Activated naive CD4-positive, alpha-beta T cell treated with anti-CD3 and anti-CD28 coated beads, Interleukin-2, amount 50 U/mL, for 16 hours (primary cell): ENCODE measurements at regions not wholly inside any gene's neighbourhood (a gene's known extent, or its start where the extent isn't known, plus 50 kb on each side); places are given as distances from the start of the nearest gene placed in this dataset.

Source experiments
- DNase-seq: peaks from one replicate; pipeline ENCODE4 v3.0.0-alpha.2; 2020

DNA sequence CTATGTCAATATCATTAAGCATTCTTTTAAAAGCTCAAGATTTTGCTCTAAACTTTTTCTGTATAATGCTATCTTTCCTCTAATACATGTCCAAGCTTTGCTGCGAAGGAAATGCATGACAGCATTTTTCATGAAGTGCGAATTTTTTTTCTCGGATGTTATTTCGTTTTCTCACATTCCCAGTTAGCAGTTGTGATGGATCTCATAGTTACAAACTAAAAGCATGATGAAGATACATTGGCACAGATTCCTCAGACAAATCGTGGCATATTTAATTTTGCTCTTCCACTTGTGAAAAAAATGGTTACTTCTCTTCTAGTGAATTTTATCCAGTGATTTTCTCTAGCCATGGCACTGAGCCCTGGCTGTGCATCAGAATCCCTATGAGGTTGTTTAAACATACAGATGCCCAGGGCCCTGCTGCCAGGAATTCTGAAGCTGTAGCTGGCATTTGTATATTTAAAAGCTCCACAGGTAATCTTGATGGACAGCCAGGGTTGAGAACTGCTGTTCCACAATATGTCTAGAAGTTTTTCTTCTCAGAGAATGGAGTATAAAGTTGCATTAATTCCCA, 299.8 kb upstream of the NEBL start:
- no peak for DNase-seq

DNA sequence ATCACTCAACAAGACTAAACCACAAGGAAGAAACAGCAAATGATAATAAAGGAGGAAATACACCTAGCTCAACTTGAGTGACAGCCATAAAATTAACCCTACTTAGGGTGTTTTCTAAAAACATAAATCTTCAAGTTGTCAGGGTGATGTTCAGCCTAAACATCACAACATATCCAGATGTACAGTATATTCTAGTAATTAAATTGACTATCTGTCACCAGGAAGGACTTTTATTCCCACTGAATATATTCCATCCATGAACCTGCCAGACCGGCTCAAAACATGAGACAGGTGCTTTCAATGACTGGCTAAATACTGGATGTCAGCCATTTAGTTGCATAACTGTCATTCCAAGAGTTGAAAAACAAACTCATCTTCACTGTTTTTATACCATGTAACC, 298.1 kb upstream of the NEBL start:
- no peak for DNase-seq

DNA sequence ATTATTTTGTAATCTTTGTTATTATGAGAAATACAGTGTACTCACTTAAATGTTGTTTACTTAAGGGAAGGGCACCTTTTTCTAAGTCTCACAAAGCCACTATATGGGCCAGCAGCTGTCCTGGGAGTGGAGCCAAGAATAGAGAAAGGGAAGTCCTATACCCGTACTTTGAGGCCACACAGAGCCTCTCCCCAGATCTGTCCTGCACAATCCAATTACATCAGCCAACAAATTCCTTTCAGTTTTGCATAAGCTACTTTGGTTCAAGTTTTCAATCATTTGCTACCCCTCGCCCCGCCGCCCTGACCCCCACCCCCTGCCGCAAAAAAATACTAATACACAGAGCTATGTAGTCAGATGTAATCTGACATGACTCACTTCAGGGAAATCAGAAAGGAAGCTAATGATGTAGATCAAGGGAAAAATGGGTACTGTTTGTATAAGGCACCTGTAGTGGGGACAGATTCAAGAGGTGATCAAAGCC, 297.4 kb upstream of the NEBL start:
- no peak for DNase-seq

DNA sequence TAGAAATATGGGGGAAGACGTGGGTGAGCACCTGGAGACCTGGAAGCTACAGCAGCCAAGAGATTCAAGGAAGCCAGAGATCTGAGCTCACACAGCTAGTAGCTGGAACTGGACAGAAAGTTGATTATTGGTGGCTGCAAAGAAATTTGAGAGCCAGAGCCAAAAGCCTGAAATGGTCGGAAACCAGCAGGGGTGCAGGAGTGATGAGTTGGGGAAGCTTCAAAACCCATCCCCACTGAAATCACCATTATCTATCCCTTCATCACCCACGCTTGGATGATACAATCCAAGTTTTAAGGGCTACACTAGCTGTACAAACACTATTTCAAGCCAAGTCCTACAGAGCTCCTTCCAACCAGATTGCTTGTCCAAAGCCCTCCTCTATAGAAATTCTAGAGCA, 296.1 kb upstream of the NEBL start:
- DNase-seq: no peak

DNA sequence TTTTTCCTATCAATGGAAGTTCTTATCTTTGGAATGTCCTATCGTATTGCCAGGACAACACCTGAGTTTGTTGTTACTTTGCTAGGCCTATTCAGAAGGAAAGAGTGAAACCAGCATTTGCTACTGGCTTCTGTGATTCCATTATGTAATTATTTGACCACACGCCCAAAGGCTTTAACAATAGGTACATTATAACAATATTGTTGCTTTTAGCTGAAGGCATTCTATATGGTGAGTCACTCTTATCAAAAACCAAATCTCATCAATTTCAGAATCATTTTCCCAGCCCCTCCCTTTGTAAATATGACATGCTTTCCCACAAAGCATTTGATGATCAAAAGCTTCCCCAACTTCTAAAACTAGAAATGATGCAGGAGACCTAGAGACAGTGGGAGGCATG, 294.4 kb upstream of the NEBL start:
- no peak for DNase-seq

DNA sequence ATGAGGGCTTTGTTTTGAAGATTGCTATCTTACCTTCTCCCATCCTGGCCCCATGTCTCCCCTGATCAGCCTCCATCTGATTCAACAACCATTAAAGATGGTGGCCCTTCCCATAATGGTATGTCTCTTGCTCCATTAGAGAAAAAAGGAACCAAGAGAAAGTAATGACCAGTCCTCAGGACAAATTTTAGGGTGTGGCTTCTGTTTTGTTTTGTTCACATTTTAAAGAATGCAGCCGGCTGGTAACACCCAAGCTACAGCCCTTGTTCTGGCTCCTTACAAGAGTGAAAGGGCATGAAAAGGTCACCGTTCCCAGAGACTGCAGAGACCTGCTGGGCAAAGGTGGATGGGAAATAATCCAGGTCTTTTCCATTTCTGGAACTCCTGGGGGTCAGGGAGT, 287.9 kb upstream of the NEBL start:
- DNase-seq: no peak

DNA sequence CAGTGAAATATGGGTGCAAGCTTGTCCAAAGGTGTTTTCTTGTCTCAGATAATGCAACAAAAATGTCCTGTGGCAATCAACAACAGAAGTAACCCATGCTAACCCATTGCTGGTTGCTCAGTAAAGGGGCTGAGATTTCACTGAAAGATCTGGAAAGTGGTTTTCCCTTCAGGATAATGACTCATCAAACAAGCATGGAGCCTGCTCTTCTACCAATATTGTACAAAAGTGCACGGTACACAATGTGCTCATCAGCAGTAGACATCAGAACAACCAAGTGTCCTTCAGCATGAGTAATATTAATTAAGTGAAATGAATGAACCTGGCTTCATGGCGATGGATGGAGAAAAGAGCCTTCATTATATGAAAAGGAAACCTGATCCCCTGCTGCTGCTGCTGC, 287.1 kb upstream of the NEBL start:
- no peak for DNase-seq

DNA sequence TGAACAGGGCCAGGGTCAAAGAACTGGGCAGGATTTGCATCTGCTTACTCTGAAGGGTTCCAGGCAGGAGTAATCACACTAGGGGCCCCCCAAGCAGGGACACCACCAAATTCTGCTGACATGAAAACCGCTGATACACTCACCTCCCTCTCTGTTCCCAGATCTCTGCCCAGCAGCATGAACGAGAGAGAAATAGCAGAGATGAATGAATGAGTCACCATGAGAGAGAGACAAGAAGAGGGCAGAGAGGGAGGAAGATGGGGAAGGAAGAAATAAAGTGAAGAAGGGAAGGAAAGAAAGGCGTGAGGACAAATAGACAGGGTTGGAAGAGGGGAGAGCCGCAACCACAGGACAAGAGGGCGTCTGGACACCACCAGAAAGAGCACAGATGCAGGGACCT, 285.9 kb upstream of the NEBL start:
- DNase-seq: no peak

DNA sequence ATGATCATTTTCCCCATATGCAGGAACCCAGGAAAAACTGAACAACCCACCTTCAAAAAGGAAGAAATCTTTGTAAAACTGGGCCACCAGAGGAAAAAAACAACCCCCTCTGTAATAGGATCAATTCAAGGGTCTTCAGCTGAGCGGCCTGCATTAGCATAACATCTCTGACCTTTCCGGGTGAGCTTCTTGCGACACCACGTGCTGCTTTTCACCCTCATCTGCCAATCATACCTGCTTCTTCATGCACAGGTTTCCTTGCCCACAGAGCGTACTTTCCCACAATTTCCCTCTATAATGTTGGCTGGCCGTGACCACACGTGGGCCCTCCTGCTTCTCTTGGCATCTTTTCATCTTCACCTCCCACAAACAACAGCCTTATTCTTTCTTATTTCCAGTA, 284.3 kb upstream of the NEBL start:
- no peak for DNase-seq

DNA sequence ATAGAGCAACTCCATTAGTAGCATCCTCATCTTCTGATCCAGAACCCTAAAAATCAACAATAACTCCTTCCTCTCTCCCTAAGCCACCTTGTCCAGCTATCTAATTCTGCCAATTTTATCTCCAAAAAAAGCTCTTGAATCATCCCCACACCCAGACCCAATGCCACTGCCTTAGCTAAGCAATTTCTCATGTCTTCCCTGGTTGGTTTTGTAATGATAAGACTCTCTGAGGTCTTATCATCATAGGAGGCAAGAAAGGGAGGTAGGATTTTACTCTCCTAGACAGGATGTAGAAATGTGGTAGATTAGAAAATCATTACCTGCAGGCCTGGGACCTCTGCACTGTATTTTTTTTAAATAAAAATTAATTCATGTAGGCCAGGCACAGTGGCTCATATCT, 283.5 kb upstream of the NEBL start:
- no peak for DNase-seq

DNA sequence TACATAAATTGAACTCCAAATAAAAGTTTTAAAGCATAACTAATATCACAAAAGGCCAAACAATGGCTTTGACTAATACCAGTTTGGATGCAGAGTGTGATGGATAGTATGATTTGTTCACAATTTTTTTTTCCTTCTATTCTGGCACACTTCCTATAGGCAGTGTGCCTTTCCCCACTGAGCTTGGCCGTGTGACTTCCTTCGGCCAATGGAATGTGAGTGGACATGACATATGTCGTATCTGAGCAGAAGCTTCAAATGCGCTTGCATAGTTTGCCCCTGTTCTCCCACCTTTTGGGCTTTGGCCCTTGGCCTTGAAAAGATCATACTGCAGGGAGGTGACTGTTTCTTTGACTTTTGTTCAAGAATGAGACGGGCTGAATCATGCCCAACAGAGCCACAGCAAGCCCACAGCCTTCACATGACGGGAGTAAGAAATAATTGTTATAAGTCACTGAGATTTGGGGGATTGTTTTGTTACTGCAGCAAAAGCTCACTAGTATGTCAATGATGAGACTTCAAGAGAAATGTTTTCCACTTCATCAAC, 279.9 kb upstream of the NEBL start:
- no peak for DNase-seq

DNA sequence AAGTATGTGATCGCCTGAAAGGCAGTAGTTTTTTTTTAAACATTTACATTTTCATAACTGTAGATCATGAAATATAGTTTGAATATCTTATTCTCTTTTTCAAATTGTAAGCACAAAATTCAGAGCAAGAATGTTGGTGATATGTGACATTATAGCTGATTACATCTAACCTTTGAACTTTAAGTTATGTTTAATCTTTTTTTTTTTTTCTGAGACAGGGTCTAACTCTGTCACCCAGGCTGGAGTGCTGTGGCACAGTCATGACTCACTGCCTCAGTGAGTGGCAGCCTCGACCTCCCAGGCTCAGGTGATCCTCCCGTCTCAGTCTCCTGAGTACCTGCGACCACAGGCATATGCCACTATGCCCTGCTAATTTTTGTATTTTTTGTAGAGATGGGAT, 278.7 kb upstream of the NEBL start:
- no peak for DNase-seq

DNA sequence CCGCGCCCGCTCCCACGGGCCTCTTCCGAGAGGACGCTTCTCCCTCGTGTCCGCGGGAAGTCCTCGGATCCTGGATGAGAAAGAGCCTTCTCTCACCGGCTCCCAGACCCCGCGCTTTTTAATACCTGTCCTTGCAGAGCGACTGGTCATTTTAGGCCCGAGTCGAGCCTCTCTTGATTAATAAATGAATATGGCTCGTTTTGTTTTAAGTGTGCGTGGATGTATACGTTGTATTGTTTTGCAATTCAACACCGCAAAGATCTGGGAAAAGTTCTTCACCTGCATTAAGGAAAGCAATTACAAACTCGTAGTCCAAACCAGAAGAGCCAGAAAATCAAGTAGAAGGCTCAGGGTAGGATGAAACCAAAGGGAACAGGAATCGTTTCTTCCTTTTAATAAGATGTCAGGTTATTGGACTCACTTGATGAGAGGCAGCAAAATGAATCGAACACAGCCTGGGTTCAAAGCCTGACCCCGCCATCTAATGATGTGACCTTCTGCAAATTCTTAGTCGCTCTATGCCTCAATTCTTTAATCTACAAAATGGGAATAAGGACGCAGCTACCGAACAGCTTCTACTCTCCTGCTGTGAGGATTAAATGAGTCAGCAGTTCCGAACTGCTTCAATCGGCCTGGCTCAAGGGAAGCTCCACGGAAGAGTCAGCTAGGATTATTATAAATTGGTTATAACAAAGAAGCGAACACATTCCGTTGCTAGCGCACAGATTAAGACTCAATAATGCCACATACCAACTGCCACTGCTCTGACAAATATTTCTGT, 277.8 kb upstream of the NEBL start:
- DNase-seq: no peak

DNA sequence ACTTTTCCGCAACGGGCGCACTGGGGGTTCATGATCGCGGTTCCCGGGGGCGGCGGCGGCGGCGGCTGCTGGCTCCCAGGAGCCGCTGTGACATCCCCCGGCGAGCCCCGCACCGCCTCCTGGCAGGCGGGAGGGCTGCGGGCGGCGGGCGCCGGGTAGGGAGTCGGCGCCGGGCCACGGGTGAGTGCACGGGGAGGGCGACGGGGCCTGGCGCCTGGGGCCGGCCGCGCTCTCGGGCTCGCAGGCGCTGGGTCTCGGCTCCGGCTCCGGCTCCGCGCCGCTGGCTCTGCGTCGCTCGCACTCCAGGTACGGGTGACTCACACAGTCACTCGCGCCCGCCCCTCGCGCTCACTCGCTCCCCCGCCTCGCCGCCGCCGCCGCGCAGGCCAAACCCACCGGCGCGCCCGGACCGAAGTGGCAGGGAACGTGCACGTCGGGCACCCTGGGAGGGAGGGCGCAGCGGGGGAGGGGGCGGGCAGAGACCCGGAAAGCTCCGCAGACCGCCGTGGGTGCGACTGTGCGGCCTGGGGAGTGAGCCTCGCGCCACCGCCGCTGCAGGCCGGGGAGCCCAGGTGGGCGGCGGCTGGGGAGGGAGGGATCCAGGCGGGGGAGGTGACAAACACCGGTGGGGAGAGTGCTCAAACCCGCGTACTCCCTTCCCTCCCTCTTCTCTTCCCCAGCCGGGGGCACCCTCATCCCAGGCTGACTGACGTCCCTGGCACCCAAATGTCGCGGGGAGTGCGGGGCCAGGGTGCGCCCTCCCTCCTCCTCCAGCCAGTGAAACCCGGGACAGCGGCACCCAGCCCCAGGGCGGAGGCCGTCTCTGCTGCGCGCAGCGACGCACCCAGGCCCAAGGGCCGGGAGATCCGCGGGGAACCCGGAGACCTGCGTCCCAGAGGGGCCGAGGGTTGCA, 276.9 kb upstream of the NEBL start:
- DNase-seq: peak; percentile 35

DNA sequence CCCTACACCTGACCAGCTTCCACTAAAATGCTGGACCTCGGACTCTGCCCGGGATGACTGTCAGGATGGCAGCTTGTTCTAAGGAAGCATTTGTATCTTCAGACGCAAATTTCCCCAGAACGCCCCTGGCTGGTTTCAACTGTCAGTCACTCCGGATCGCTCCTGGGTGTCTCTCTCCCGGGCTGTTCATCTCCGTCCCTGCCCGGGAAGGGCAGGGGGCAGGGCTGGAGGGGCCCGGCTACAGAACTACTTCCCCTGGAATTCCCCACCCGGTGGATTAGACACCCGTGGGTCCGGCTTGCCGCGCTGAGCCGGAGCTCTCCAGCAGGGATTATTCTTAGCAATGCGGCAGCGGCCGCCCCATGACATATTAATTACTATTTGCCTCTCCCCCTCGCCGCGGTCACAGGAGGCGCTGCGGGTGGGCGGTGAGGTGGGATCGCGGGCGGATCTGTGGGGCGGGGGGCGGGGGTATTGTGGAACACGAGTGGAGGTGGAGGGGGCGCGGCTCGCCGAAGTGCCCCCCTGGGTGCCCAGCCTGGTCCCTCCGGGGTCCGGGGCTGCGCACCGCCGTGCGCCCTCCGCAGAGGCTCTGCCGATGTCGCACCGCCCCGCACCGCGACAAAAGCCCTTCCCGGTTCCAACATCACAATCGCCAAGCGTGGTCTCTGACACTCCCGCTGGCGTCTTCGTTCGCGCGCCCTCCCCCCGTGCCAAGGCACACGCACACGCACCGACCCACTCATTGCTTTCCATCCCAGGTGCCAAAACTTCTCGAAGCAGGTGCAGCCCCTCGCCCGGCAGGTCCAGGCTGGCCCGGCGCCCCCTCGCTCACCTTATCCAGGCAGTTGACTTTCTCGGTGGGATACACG, 276.1 kb upstream of the NEBL start:
- no peak for DNase-seq

DNA sequence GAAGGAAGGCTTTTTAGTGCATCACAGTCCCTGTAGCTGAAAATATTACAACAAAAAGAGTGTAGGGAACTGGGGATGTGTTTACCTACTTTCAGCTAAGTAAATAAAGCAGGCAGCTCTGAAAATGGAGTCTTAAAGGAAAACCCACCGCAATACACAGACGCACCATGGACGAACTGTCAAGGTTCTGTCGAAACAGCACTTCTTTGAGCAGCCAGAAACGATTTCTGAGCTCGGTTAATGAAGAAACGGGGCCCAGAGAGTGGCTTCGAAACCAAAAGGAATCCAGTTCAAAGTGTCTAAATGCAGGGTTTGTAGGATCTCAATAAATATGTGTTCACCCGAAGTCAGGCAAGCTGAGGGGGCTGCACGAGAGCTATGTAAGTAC, 275.4 kb upstream of the NEBL start:
- no peak for DNase-seq

DNA sequence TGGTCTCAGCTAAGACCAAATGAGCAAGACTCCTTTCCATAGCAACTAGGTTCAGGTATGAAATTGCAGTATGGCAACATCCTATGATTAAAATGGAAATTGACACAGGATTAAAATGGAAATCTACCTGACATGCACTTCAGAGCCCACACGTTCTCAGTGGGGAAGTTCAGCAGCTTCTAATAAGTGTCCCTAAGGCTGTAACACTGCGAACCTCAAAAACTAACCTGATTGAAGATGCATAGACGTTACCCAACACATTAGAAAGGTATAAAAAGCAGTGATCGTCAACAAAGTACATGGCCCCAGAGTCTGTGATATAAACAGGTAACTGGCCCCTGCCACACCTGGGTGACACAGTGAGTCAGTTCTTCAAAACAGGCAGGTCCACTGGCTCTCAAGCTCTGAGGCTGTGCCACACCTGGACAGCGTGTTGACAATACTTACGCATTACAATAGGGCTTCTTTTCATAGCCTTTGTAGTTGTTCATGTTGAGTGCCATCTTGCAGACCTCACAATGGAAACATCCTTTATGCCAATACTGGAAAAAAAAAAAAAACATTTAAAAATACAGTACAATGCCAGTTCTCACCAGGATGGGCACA, 274.9 kb upstream of the NEBL start:
- DNase-seq: no peak

DNA sequence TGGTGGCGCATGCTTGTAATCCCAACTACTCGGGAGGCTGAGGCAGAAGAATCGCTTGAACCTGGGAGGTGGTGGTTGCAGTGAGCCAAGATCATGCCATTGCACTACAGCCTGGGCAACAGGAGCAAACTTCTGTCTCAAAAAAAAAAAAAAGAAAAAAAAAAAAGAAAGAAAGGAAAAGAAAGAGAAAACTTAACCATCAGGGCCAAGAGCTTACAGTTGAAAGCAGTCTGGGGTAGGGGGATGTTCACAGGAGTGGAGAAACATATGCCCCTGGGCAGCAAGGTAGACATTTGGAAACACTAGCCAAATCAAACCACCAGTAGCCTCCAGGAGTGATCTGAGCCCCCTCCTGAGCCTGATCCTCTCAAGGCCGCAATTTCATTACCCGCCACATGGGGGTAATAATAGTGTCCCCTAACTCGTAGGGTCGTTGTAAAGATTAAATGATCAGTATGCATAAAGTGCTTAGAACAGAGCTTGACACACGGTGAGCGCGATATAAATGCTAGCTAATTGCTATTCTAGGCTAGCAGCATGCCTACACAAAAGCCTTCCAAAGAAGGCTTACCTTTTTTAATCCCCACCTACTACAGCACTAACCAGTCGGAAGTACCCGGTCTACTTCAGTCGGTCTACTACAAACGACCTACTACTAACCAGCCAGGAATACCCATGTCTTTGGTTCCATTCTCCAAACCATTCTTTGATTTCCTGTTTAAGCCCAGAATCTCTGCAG, 274.3 kb upstream of the NEBL start:
- DNase-seq: no peak

DNA sequence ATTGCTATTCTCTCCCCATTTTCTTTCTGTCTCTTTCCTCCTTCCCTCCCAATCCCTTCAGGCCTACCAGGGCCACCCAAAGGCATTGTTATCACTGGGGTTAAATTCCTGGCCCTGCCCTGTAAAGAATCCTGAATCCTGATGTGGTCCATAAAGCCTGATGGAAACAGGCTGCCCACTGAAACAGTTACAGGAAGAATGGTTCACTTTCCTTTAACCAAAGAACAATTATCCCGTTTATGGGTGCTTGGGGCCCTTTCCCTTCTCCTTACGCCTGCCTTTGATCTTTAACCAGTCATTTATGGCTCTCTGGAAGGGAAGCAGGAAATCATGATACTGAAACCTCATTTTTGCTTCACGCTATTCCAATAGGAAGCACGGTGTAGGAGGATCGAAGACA, 273.1 kb upstream of the NEBL start:
- DNase-seq: no peak

DNA sequence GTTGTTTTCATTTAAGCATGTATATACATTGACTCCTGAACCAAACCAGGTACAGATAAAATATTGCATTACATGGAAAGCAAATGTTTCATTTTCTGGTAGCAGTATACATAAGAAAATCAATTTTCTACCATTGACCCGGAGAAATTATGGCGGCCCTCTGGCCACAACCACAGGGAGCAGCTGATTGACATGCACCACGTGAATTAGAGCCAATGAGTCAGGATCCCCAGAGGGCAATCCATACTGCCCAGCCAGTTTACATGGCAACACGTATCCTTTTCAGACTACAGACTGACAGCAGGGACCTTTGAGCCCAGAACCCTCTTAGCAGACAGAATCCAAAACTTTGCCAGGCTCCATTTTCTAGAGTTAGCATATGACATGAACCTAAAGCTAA, 272.2 kb upstream of the NEBL start:
- DNase-seq: no peak

DNA sequence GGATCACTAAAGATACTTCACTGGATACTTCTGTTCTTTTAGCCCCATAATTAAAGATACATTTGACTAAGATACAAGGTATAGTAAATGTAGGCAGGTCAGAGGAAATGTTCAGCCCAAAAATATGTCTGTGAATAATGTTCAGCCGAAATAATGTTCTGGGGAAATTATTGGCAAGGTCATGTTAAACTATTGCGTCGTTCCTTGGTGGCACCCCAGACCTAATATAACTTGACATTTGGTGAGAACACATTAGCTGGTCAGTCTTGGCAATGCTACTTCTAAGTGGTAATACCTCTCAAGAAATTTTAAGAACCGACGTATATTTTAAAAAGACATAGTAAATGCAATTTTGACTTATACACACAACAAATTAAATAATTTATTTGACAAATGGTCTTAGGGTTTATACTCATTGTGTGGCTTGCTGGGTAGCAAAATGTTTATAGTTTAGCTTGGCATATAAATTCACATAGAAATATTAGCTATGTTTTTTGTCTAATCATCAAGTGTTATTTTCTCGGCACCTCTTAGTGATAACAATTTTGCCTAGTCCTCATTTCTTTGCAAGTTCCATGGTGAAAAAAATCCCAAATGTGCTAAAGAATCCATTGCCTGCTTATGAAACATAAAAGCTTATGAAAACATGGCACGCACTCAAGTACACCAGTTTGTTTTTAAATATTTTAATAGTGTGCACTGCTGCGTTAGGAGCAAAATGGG, 270.3 kb upstream of the NEBL start:
- DNase-seq: no peak
